Fibroblast of mammary gland (primary cell): ENCODE measurements at regions not wholly inside any gene's neighbourhood (a gene's known extent, or its start where the extent isn't known, plus 50 kb on each side); places are given as distances from the start of the nearest gene placed in this dataset.

Source experiments
- DNase-seq: peaks from one replicate; pipeline ENCODE4 v3.0.0-alpha.2; 2010; ENCODE audit warnings: low read depth
- H3K4me3 ChIP-seq: 2 replicates; pipeline ENCODE4 v1.5.1; 2011; ENCODE audit warnings: low read depth, mild to moderate bottlenecking, low read length, moderate library complexity; ENCODE audit not compliant: control insufficient read depth
- CTCF ChIP-seq: conservative IDR thresholded peaks from 2 replicates; pipeline ENCODE4 v1.5.1; 2011; ENCODE audit warnings: low read depth, low read length, inconsistent platforms; ENCODE audit not compliant: control insufficient read depth, insufficient read depth

DNA sequence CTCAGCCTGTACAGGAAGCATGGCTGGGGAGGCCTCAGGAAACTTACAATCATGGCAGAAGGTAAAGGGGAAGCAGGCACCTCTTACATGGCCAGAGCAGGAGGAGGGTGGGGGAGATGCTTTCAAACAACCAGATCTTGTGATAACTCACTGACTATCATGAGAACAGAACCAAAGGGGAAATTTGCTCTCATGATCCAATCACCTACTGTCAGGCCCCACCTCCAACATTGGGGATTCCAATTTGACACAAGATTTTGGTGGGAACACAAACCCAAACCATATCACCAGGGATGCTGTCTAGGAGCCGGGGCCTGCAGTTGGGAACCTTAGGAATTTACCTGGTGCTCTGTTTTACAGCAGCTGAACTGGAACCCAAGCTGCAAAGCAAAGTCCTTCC lies 191.1 kb upstream of the CITED2 start:
- TF ChIP-seq CTCF = no peak
- no peak for DNase-seq
- no peak overlapping the region for H3K4me3 ChIP-seq

- DNase-seq = no peak
- H3K4me3 ChIP-seq = no peak overlapping the region
- TF ChIP-seq CTCF = no peak
Measured at GRCh38 chr6:139557547-139557946, 183.1 kb upstream of the CITED2 start.

DNA sequence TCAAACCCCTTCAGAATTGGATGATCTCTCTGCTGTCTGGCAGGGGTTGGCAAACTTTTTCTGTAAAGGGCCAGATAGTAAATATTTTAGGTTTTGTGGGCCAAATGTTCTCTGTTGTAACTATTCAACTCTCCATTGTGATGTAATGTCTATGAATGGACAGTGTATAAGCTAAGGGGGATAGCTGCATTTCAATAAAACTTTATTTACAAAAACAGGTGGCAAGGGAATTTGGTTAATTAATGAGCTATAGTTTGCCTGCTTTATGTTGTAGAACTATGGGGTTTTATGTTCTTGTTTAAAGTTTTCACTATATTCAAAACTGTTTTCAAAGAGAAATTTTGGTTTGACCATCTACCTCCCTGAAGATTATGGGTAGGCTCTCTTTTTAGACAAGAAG lies 182.1 kb upstream of the CITED2 start:
- H3K4me3 ChIP-seq = no peak overlapping the region
- DNase-seq = no peak
- TF ChIP-seq CTCF = no peak

GRCh38 chr6:139553916-139554315 lies 179.5 kb upstream of the CITED2 start:
- TF ChIP-seq CTCF = no peak
- no peak overlapping the region for H3K4me3 ChIP-seq
- no peak for DNase-seq

GRCh38 chr6:139551376-139551775 lies 176.9 kb upstream of the CITED2 start:
- DNase-seq = no peak
- TF ChIP-seq CTCF = no peak
- H3K4me3 ChIP-seq = no peak overlapping the region

DNA sequence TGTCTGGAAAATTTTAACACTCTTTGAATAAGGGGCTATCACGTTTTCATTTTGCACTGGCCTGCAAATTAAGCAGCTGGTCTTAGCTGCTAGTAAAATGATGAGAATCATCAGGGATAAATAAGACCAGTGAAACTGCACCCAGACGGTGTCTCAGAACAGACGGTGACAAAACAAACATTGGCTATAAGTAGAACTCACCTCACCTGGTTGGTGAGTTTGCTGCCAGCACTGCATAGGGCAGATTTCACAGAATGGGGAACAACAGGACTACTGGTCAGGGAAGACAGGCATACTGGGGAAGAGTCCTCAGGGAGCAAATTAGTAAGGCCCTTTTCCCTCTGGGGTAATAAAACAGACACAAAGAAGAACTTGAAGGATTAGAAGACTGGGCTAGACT lies 175.9 kb upstream of the CITED2 start:
- no peak for DNase-seq
- H3K4me3 ChIP-seq = no peak overlapping the region
- no peak for TF ChIP-seq CTCF

DNA sequence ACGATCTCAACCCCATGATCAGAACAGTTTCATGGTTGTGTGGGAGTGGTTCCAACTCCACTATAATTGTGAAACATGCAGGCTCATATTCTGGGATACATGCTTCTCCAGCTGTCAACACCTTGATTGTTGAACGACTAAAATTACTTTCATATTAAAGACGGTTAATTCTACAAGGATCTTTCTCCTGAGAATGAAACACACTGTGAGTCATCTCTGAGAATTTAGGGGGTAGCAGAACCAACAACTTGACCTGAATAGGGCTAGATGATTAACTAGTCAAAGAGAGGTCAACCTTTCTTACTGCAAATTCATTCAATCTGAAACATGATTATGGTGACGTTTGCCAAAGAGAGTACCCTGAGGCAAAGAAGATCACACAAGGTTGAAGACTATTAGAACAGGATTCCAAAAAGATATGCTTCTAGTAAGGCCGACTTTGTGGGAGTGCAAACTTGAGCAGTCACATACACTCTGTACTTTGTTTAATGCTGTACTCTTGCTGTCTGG lies 175.2 kb upstream of the CITED2 start:
- peak; percentile 51 for DNase-seq
- no peak for TF ChIP-seq CTCF
- no peak overlapping the region for H3K4me3 ChIP-seq
